MM.1S (cell line): ENCODE measurements at regions not wholly inside any gene's neighbourhood (a gene's known extent, or its start where the extent isn't known, plus 50 kb on each side); places are given as distances from the start of the nearest gene placed in this dataset.
A peak's percentile ranks its signal among the peaks of the same experiment; 100 is the strongest.

Source experiments
- DNase-seq: peaks from one replicate; pipeline ENCODE4 v3.0.0-alpha.2; 2015
- H2AFZ ChIP-seq: fragments of 300-600 bp; sonication (generic); 2 replicates; pipeline ENCODE4 v1.6.0; 2016; ENCODE audit warnings: antibody characterized with exemption, low read length
- H3F3A ChIP-seq: fragments of 300-600 bp; sonication (generic); 2 replicates; pipeline ENCODE4 v1.6.1; 2016; ENCODE audit warnings: mild to moderate bottlenecking, antibody characterized with exemption, low read length, moderate library complexity, mixed read lengths; ENCODE audit not compliant: insufficient read depth
- H3K27ac ChIP-seq: fragments of 300-600 bp; sonication (generic); 2 replicates; pipeline ENCODE4 v1.5.1; 2016; ENCODE audit warnings: mild to moderate bottlenecking, low read length
- H3K27me3 ChIP-seq: fragments of 300-600 bp; sonication (generic); replicated peaks from 2 replicates; pipeline ENCODE4 v1.6.0; 2016; ENCODE audit warnings: low read length; ENCODE audit not compliant: insufficient read depth
- H3K36me3 ChIP-seq: fragments of 300-600 bp; sonication (generic); replicated peaks from 2 replicates; pipeline ENCODE4 v1.6.1; 2016; ENCODE audit warnings: mild to moderate bottlenecking, low read length, mixed read lengths; ENCODE audit not compliant: insufficient read depth
- H3K4me1 ChIP-seq: fragments of 300-600 bp; sonication (generic); 2 replicates; pipeline ENCODE4 v1.6.1; 2016; ENCODE audit warnings: low read length, mixed read lengths
- H3K4me2 ChIP-seq: fragments of 300-600 bp; sonication (generic); 2 replicates; pipeline ENCODE4 v1.6.0; 2016; ENCODE audit warnings: low read depth, low read length
- H3K4me3 ChIP-seq: fragments of 300-600 bp; sonication (generic); 2 replicates; pipeline ENCODE4 v1.5.1; 2016; ENCODE audit warnings: low read length, mixed read lengths
- H3K79me2 ChIP-seq: fragments of 300-600 bp; sonication (generic); 2 replicates; pipeline ENCODE4 v1.6.1; 2016; ENCODE audit warnings: mixed run types, low read length, mixed read lengths
- H3K9ac ChIP-seq: fragments of 300-600 bp; sonication (generic); 2 replicates; pipeline ENCODE4 v1.6.1; 2016; ENCODE audit warnings: low read length, mixed read lengths
- H3K9me2 ChIP-seq: fragments of 300-600 bp; sonication (generic); replicated peaks from 2 replicates; pipeline ENCODE4 v1.6.1; 2016; ENCODE audit warnings: mild to moderate bottlenecking, low read length, mixed read lengths; ENCODE audit not compliant: insufficient read depth
- H3K9me3 ChIP-seq: fragments of 300-600 bp; sonication (generic); replicated peaks from 2 replicates; pipeline ENCODE4 v1.6.1; 2016; ENCODE audit warnings: mild to moderate bottlenecking, low read length, mixed read lengths; ENCODE audit not compliant: insufficient read depth
- H4K20me1 ChIP-seq: fragments of 300-600 bp; sonication (generic); 2 replicates; pipeline ENCODE4 v1.6.1; 2016; ENCODE audit warnings: mild to moderate bottlenecking, low read length, moderate library complexity, mixed read lengths; ENCODE audit not compliant: insufficient read depth
- CTCF ChIP-seq: fragments of 300-600 bp; sonication (generic); IDR thresholded peaks from 2 replicates; pipeline ENCODE4 v1.5.1; 2016; ENCODE audit warnings: antibody characterized with exemption, low read length, mixed read lengths
- EZH2 ChIP-seq: fragments of 300-600 bp; sonication (generic); optimal IDR thresholded peaks from 2 replicates; pipeline ENCODE3; 2017; ENCODE audit warnings: low read depth, mild to moderate bottlenecking, antibody characterized with exemption, low read length, mixed read lengths
- EZH2phosphoT487 ChIP-seq: fragments of 300-600 bp; sonication (generic); IDR thresholded peaks from 2 replicates; pipeline ENCODE4 v1.6.1; 2018; ENCODE audit warnings: antibody characterized with exemption, low read length

GRCh38 chr3:75180235-75180944 is 483.7 kb upstream of the FRG2C start:
- Histone ChIP-seq H2AFZ (no peak overlapping the region), H3K9me3 (no peaks in the 10 kb centered on the region), H3K36me3 (no peaks in the 10 kb centered on the region), H3K79me2 (no peaks in the 10 kb centered on the region), H3K4me1 (peaks cover 10% of the 10 kb centered on the region), H3K4me3 (no peak overlapping the region), H3K9me2 (no peaks in the 10 kb centered on the region), H4K20me1 (no peaks in the 10 kb centered on the region), H3K27me3 (no peaks in the 10 kb centered on the region), H3F3A (peaks cover 3% of the 10 kb centered on the region; the same call in 1 of the 2 replicates), H3K4me2 (peak overlapping the region; percentile 36; the same call in 1 of the 2 replicates), H3K9ac (no peak overlapping the region), H3K27ac (no peak overlapping the region)
- TF ChIP-seq EZH2phosphoT487 (no peak), CTCF (no peak), EZH2 (no peak)
- peak; percentile 80 for DNase-seq

GRCh38 chr3:75180945-75181298 is 483.2 kb upstream of the FRG2C start:
- no peak overlapping the region for H2AFZ ChIP-seq
- H3K36me3 ChIP-seq: no peaks in the 10 kb centered on the region
- H3K4me2 ChIP-seq: no peak overlapping the region
- no peaks in the 10 kb centered on the region for H3K27me3 ChIP-seq
- H3K79me2 ChIP-seq: no peaks in the 10 kb centered on the region
- peaks cover 10% of the 10 kb centered on the region for H3K4me1 ChIP-seq
- H3F3A ChIP-seq: peaks cover 3% of the 10 kb centered on the region; the same call in 1 of the 2 replicates
- H3K9me3 ChIP-seq: no peaks in the 10 kb centered on the region
- DNase-seq: no peak
- no peak overlapping the region for H3K4me3 ChIP-seq
- no peaks in the 10 kb centered on the region for H3K9me2 ChIP-seq
- no peaks in the 10 kb centered on the region for H4K20me1 ChIP-seq
- no peak overlapping the region for H3K27ac ChIP-seq
- TF ChIP-seq EZH2: no peak
- TF ChIP-seq EZH2phosphoT487: no peak
- no peak for TF ChIP-seq CTCF
- no peak overlapping the region for H3K9ac ChIP-seq

- no peaks in the 10 kb centered on the region for H3K9me2 ChIP-seq
- no peaks in the 10 kb centered on the region for H3K27me3 ChIP-seq
- H3F3A ChIP-seq: no peaks in the 10 kb centered on the region
- H3K4me3 ChIP-seq: no peak overlapping the region
- H3K4me2 ChIP-seq: no peak overlapping the region
- no peak overlapping the region for H3K27ac ChIP-seq
- H3K36me3 ChIP-seq: no peaks in the 10 kb centered on the region
- H3K79me2 ChIP-seq: no peaks in the 10 kb centered on the region
- H3K4me1 ChIP-seq: no peaks in the 10 kb centered on the region
- H2AFZ ChIP-seq: no peak overlapping the region
- H3K9ac ChIP-seq: no peak overlapping the region
- no peaks in the 10 kb centered on the region; the same call in 1 of the 2 replicates for H4K20me1 ChIP-seq
- H3K9me3 ChIP-seq: no peaks in the 10 kb centered on the region
- TF ChIP-seq EZH2phosphoT487 (no peak), CTCF (no peak), EZH2 (no peak)
- DNase-seq: no peak
Measured at GRCh38 chr3:75188962-75189361, 475.2 kb upstream of the FRG2C start.
